ENCODE measurements at regions not wholly inside any gene's neighbourhood (a gene's known extent, or its start where the extent isn't known, plus 50 kb on each side); places are given as distances from the start of the nearest gene placed in this dataset.

DNA sequence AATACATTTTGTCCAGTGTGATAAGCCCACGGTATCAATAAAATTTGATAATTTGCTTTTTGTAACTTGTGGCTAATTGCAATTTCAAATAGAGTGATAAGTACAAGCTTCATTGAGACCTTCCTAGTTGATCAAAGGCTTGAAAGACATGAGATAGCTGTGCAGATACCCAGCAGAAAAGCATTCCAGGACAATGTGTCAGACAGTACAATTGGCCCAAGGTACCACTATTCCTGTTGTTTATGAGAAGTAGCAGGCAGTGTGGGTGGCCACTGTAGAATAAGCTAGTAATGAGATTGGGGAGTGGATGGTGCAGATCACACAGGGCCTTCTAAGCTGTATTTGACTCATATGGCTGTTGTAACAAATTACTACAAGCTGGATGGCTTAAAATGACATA, 182.2 kb downstream of the AMY1C start:
- CTCF ChIA-PET = no interaction called here
- no peak for DNase-seq (ENCODE audit: low read depth, low spot score)
- intact Hi-C loops (cut with micrococcal nuclease) = no loop called here
- H4K20me1 ChIP-seq (replicated peaks; ENCODE audit: control insufficient read depth, extremely low read depth, insufficient read depth, low read length) = no peaks in the 10 kb centered on the region
- H2AFZ ChIP-seq (ENCODE audit: low read depth, low read length) = no peak overlapping the region
- BruUV-seq (replicated peaks) = no TSS peak
- H3K9me1 ChIP-seq (replicated peaks; ENCODE audit: control insufficient read depth, extremely low read depth, insufficient read depth, low read length) = no peaks in the 10 kb centered on the region
- POLR2A ChIA-PET = no interaction called here
- TF ChIP-seq POLR2AphosphoS5 (IDR thresholded peaks at IDR 0.05; ENCODE audit: insufficient read depth, low read depth, low read length) (no peak), FOS (IDR thresholded peaks at IDR 0.05; ENCODE audit: borderline replicate concordance, insufficient read depth, low read length) (no peak), GATA2 (IDR thresholded peaks at IDR 0.05; ENCODE audit: insufficient read depth, insufficient read length, low read depth, low read length) (no peak), POLR2A (IDR thresholded peaks at IDR 0.05; ENCODE audit: low read depth, low read length) (no peak), MYC (IDR thresholded peaks at IDR 0.05; ENCODE audit: low read depth, low read length) (no peak)
- TF ChIP-seq, protein P1, sequence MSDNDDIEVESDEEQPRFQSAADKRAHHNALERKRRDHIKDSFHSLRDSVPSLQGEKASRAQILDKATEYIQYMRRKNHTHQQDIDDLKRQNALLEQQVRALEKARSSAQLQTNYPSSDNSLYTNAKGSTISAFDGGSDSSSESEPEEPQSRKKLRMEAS (IDR thresholded peaks at IDR 0.05; ENCODE audit: insufficient read depth, insufficient read length) = no peak
- no peak overlapping the region for H3K27ac ChIP-seq (ENCODE audit: insufficient read depth, low read depth, low read length)
- no peaks in the 10 kb centered on the region for H3K79me2 ChIP-seq (ENCODE audit: control insufficient read depth, insufficient read depth, low read length)
- no peak overlapping the region for H3K4me3 ChIP-seq (replicated peaks in 1 of 3; ENCODE audit: insufficient read depth in 1 of 3, low read depth in 1 of 3, low read length in 3 of 3)
- no peaks in the 10 kb centered on the region for H3K4me1 ChIP-seq (ENCODE audit: control insufficient read depth, extremely low read depth, insufficient read depth, low read length)
- H3K9me3 ChIP-seq (replicated peaks; ENCODE audit: control insufficient read depth, insufficient read depth, low read length) = peaks cover 2% of the 10 kb centered on the region
- no peak overlapping the region for H3K9ac ChIP-seq (replicated peaks; ENCODE audit: extremely low read depth, insufficient read depth, low read length)
- dilution Hi-C loops (cut with MboI; ENCODE audit: extremely low pct_ligation_motif_present, low sequenced_read_pairs) = no loop called here
- no peak overlapping the region for H3K4me2 ChIP-seq (ENCODE audit: insufficient read depth, low read length)
- H3K27me3 ChIP-seq (ENCODE audit: control insufficient read depth in 2 of 2, insufficient read depth in 2 of 2, low read length in 2 of 2) = no peaks in the 10 kb centered on the region
- H3K36me3 ChIP-seq (ENCODE audit: control insufficient read depth in 2 of 2, extremely low read depth in 1 of 2, insufficient read depth in 2 of 2, low read length in 2 of 2) = no peaks in the 10 kb centered on the region
- no peak for FAIRE-seq

DNA sequence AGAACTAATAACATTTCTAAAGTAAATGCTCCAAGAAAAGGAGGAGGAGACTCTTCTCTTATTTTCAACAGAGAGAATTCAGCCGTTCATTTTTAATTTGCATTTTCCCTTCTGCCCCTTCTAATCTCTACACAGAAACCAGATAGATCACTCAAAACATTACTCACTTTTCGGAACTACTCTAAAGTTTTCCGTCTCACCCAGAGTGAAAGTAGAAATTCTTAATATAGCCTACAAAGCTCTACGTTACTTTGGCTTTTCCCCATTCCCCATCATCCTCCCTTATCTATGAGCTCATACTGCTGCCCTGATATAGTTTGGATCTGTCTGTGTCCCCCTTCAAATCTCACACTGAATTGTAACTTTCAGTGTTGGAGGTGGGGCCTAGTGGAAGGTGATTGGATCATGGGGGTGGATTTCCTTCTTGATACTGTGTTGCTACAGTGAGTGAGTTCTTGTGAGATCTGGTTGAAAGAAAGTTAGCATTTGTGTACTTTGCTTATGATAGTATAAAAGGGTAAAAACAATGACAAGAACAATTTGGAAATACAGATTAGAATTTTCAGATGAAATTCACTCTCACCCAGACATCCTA, 188.2 kb downstream of the AMY1C start:
- H3K9ac ChIP-seq (replicated peaks; ENCODE audit: extremely low read depth, insufficient read depth, low read length) = no peak overlapping the region
- no peak overlapping the region for H3K4me3 ChIP-seq (replicated peaks in 1 of 3; ENCODE audit: insufficient read depth in 1 of 3, low read depth in 1 of 3, low read length in 3 of 3)
- no peaks in the 10 kb centered on the region for H3K36me3 ChIP-seq (ENCODE audit: control insufficient read depth in 2 of 2, extremely low read depth in 1 of 2, insufficient read depth in 2 of 2, low read length in 2 of 2)
- TF ChIP-seq EZH2 (IDR thresholded peaks at IDR 0.05; ENCODE audit: borderline replicate concordance, low read depth, low read length, severe bottlenecking) = no peak
- no peak for TF ChIP-seq POLR2AphosphoS5 (IDR thresholded peaks at IDR 0.05; ENCODE audit: insufficient read depth, low read depth, low read length)
- no peak for TF ChIP-seq JUN (IDR thresholded peaks at IDR 0.05; ENCODE audit: borderline replicate concordance, insufficient read depth, insufficient read length, low read depth)
- no peak for TF ChIP-seq FOS (IDR thresholded peaks at IDR 0.05; ENCODE audit: borderline replicate concordance, insufficient read depth, low read length)
- BruUV-seq (replicated peaks) = no TSS peak
- no peaks in the 10 kb centered on the region for H3K4me1 ChIP-seq (ENCODE audit: control insufficient read depth, extremely low read depth, insufficient read depth, low read length)
- ChIA-PET CTCF (no interaction called here), POLR2A (no interaction called here)
- H3K79me2 ChIP-seq (ENCODE audit: control insufficient read depth, insufficient read depth, low read length) = no peaks in the 10 kb centered on the region
- H3K27ac ChIP-seq (ENCODE audit: insufficient read depth, low read depth, low read length) = no peak overlapping the region
- no peak overlapping the region for H3K4me2 ChIP-seq (ENCODE audit: insufficient read depth, low read length)
- H4K20me1 ChIP-seq (replicated peaks; ENCODE audit: control insufficient read depth, extremely low read depth, insufficient read depth, low read length) = no peaks in the 10 kb centered on the region
- peaks cover 5% of the 10 kb centered on the region for H3K9me3 ChIP-seq (replicated peaks; ENCODE audit: control insufficient read depth, insufficient read depth, low read length)
- no peak overlapping the region for H2AFZ ChIP-seq (ENCODE audit: low read depth, low read length)
- dilution Hi-C loops (cut with MboI; ENCODE audit: extremely low pct_ligation_motif_present, low sequenced_read_pairs) = no loop called here
- H3K27me3 ChIP-seq (ENCODE audit: control insufficient read depth in 2 of 2, insufficient read depth in 2 of 2, low read length in 2 of 2) = no peaks in the 10 kb centered on the region
- H3K9me1 ChIP-seq (replicated peaks; ENCODE audit: control insufficient read depth, extremely low read depth, insufficient read depth, low read length) = no peaks in the 10 kb centered on the region
- intact Hi-C loops (cut with micrococcal nuclease) = no loop called here
- FAIRE-seq (no peak), DNase-seq (ENCODE audit: low read depth, low spot score) (no peak)

All from endothelial cell of umbilical vein (primary cell).